ENCODE measurements at regions not wholly inside any gene's neighbourhood (a gene's known extent, or its start where the extent isn't known, plus 50 kb on each side); places are given as distances from the start of the nearest gene placed in this dataset.

DNA sequence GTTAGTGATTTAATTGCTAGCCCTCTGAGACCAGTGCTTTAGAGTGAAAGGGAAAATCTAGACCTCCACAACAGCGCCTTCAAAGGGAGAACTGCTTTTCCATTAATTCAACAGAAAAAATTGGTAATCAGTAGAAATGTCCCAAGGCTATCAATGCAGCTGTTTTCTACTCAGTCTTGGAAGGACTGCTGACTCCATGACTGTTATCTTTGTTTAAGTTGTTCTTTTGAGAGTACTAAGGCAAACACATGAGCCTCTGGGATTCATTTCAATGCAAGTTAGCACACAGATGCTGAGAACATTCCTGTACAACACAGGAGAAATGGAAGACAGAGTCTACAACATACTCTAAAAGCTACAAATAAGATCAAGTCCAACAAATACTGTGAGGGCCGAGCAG, 301.7 kb upstream of the PTCHD4 start:
- Histone ChIP-seq H3K4me1 (no peaks in the 10 kb centered on the region), H3K9me3 (no peaks in the 10 kb centered on the region), H3K27me3 (no peaks in the 10 kb centered on the region), H3K4me3 (no peak overlapping the region), H3K36me3 (no peaks in the 10 kb centered on the region), H3K27ac (no peak overlapping the region)
- no peak for TF ChIP-seq POLR2AphosphoS5 (IDR thresholded peaks at IDR 0.05)
- no peak for TF ChIP-seq CTCF (IDR thresholded peaks at IDR 0.05)
- no peak for TF ChIP-seq POLR2A (IDR thresholded peaks at IDR 0.05)
- DNase-seq (ENCODE audit: low spot score in 2 of 2): no peak
- intact Hi-C loops (cut with DNase I; ENCODE audit: low total_unique reads): no loop called here

- TF ChIP-seq POLR2A (IDR thresholded peaks at IDR 0.05) (no peak), POLR2AphosphoS5 (IDR thresholded peaks at IDR 0.05) (no peak), CTCF (IDR thresholded peaks at IDR 0.05) (no peak)
- intact Hi-C loops (cut with DNase I; ENCODE audit: low total_unique reads): no loop called here
- no peak for DNase-seq (ENCODE audit: low spot score in 2 of 2)
- no peaks in the 10 kb centered on the region for H3K4me1 ChIP-seq
- no peak overlapping the region for H3K4me3 ChIP-seq
- H3K27me3 ChIP-seq: no peaks in the 10 kb centered on the region
- H3K36me3 ChIP-seq: no peaks in the 10 kb centered on the region
- peaks cover 0 to 16% of the 10 kb centered on the region in 2 donors for H3K9me3 ChIP-seq
- H3K27ac ChIP-seq: no peak overlapping the region
These were observed 293.9 kb upstream of the PTCHD4 start for GRCh38 chr6:48404927-48405326.

- no peak for DNase-seq (ENCODE audit: low spot score in 2 of 2)
- TF ChIP-seq CTCF (IDR thresholded peaks at IDR 0.05): no peak
- no peak for TF ChIP-seq POLR2A (IDR thresholded peaks at IDR 0.05)
- Histone ChIP-seq H3K9me3 (peaks cover 0 to 16% of the 10 kb centered on the region in 2 donors), H3K36me3 (no peaks in the 10 kb centered on the region), H3K4me3 (no peak overlapping the region), H3K27me3 (no peaks in the 10 kb centered on the region), H3K27ac (no peak overlapping the region), H3K4me1 (no peaks in the 10 kb centered on the region)
- intact Hi-C loops (cut with DNase I; ENCODE audit: low total_unique reads): no loop called here
These were observed 292.6 kb upstream of the PTCHD4 start for GRCh38 chr6:48403587-48403986.

- Histone ChIP-seq H3K4me3 (no peak overlapping the region), H3K4me1 (no peaks in the 10 kb centered on the region), H3K36me3 (no peaks in the 10 kb centered on the region), H3K27me3 (no peaks in the 10 kb centered on the region), H3K27ac (no peak overlapping the region), H3K9me3 (peaks cover 0 to 16% of the 10 kb centered on the region in 2 donors)
- no peak for TF ChIP-seq CTCF (IDR thresholded peaks at IDR 0.05)
- no peak for TF ChIP-seq POLR2A (IDR thresholded peaks at IDR 0.05)
- no peak for TF ChIP-seq POLR2AphosphoS5 (IDR thresholded peaks at IDR 0.05)
- intact Hi-C loops (cut with DNase I; ENCODE audit: low total_unique reads): no loop called here
- no peak for DNase-seq (ENCODE audit: low spot score in 2 of 2)
These were observed 290.0 kb upstream of the PTCHD4 start for GRCh38 chr6:48401016-48401415.

DNA sequence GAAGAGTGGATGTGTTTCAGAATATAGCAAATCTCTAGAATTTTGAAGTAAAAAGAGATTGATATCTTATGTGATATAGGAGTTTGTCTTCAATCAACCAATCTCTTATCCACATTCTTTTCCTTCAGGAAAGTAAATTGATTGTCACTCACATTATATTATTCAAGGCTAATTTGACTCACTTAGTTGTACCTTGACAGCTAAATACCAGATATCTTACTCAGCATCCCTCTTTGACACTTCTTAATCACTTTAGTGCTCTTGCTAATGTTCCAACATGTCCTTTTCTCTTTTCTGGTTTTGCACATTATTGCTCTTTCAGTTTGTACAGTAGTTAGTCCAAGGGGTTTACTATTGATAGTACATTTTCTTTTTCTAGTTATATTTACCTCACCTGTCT, 286.9 kb upstream of the PTCHD4 start:
- H3K9me3 ChIP-seq: peaks cover 0 to 7% of the 10 kb centered on the region in 2 donors
- intact Hi-C loops (cut with DNase I; ENCODE audit: low total_unique reads): no loop called here
- no peaks in the 10 kb centered on the region for H3K36me3 ChIP-seq
- no peak for DNase-seq (ENCODE audit: low spot score in 2 of 2)
- no peaks in the 10 kb centered on the region for H3K4me1 ChIP-seq
- H3K27me3 ChIP-seq: no peaks in the 10 kb centered on the region
- no peak overlapping the region for H3K4me3 ChIP-seq
- no peak overlapping the region for H3K27ac ChIP-seq
- no peak for TF ChIP-seq CTCF (IDR thresholded peaks at IDR 0.05)
- TF ChIP-seq POLR2AphosphoS5 (IDR thresholded peaks at IDR 0.05): no peak
- TF ChIP-seq POLR2A (IDR thresholded peaks at IDR 0.05): no peak
